ENCODE measurements at regions not wholly inside any gene's neighbourhood (a gene's known extent, or its start where the extent isn't known, plus 50 kb on each side); places are given as distances from the start of the nearest gene placed in this dataset.
"Not testable (repeated sequence)": the region's sequence is repeated elsewhere in the genome, so short reads cannot be mapped to it uniquely, and the experiment has no call there.

DNA sequence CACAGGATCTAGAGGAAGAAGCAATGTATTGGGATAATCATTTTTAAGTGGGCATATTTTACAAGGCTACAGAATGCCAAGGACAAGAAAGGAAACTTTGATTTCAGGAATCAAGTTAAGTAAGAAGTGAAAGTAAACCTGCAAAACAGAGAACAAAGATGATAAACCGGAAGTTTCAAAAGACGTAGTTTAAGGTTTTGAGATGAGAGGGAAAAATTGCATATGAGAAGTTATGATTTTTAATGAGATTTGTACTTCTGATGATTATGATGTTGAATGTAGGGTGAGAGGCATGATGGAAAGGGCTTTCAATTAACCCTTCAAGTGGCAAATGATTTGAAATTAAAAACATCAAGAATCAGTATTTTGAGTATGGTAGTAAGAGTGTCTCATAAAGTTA lies 134.9 kb downstream of the CAPZA3 start:
- ATAC-seq (no peak), DNase-seq (no peak)
- Histone ChIP-seq H3K9me3 (no peaks in the 10 kb centered on the region), H3K4me1 (ENCODE audit: low read depth) (no peaks in the 10 kb centered on the region), H3K36me3 (ENCODE audit: low read depth) (no peaks in the 10 kb centered on the region), H3K4me3 (no peak overlapping the region)
- TF ChIP-seq, protein P1, sequence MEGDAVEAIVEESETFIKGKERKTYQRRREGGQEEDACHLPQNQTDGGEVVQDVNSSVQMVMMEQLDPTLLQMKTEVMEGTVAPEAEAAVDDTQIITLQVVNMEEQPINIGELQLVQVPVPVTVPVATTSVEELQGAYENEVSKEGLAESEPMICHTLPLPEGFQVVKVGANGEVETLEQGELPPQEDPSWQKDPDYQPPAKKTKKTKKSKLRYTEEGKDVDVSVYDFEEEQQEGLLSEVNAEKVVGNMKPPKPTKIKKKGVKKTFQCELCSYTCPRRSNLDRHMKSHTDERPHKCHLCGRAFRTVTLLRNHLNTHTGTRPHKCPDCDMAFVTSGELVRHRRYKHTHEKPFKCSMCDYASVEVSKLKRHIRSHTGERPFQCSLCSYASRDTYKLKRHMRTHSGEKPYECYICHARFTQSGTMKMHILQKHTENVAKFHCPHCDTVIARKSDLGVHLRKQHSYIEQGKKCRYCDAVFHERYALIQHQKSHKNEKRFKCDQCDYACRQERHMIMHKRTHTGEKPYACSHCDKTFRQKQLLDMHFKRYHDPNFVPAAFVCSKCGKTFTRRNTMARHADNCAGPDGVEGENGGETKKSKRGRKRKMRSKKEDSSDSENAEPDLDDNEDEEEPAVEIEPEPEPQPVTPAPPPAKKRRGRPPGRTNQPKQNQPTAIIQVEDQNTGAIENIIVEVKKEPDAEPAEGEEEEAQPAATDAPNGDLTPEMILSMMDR (IDR thresholded peaks at IDR 0.05): no peak
- intact Hi-C loops (cut with DNase I, micrococcal nuclease): no loop called here

DNA sequence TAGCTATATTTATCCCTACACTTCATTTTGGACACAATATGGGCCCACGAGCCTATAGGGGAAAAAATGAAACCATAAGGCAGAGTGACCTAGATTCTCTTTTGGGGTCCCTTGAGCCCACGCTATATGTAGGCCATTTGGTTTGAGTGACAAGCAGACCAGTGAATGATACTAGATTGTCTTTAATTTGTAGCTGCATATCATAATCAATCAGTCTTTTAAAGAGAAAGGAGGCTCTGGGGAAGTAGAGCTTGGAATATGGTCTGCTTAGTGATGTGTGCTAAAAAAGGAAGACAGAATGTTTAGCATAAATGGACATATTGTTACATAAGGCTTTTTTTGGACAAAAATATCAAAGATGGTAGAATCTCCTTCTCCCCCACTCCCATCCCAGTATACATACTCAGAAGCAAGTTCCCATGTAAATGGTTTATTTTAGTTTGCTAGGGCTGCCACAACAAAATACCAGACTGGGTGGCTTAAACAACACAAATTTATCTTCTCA lies 140.8 kb downstream of the CAPZA3 start:
- intact Hi-C loops (cut with DNase I, micrococcal nuclease): no loop called here
- Histone ChIP-seq H3K36me3 (ENCODE audit: low read depth) (no peaks in the 10 kb centered on the region), H3K4me3 (no peak overlapping the region), H3K4me1 (ENCODE audit: low read depth) (no peaks in the 10 kb centered on the region), H3K9me3 (no peaks in the 10 kb centered on the region)
- TF ChIP-seq, protein P1 (IDR thresholded peaks at IDR 0.05): no peak
- ATAC-seq: no peak
- DNase-seq: no peak

DNA sequence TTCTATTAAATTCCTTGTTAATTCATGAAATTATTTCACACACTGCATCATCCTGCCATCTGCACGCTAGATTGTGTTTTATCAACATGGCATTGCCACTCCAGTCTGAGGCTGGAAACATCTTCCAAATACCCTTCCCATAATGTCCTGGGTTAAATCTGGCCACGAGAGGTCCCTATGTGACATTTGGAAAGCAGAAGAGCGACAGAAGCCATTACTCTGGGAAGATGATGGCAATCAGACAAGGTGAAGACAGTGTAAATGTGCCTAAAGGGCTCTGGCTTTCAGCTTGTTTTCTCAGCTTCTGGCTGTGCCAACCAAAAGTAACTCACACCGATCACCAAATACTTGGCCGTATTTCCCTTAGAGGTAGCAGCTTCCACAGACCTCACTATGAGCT lies 144.8 kb downstream of the CAPZA3 start:
- intact Hi-C loops (cut with DNase I, micrococcal nuclease): no loop called here
- H3K36me3 ChIP-seq (ENCODE audit: low read depth): no peaks in the 10 kb centered on the region
- no peaks in the 10 kb centered on the region for H3K9me3 ChIP-seq
- TF ChIP-seq, protein P1 (IDR thresholded peaks at IDR 0.05): no peak
- H3K4me1 ChIP-seq (ENCODE audit: low read depth): no peaks in the 10 kb centered on the region
- DNase-seq (no peak), ATAC-seq (no peak)
- H3K4me3 ChIP-seq: no peak overlapping the region

GRCh38 chr12:18886962-18887361 lies 149.0 kb downstream of the CAPZA3 start:
- no peak for DNase-seq
- ATAC-seq: no peak
- intact Hi-C loops (cut with DNase I, micrococcal nuclease): no loop called here

DNA sequence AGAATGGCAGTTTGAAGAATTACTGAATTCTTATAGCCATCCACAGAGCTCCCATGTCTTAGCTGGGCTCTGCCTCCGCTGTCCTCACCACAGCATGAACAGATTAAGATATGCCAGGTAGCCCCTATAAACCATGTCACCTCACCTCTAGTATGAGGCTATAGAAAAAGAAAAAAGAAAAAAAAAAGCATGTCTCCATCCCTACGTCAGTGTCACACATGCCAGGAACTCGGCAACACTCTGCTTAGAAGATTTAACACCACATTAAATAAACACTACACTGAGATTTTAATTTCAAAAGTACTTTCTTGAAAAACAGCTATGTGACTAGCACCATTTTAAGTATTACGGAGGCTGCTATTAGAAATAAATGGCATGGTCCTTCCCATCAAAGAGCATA lies 149.4 kb downstream of the CAPZA3 start:
- H3K9me3 ChIP-seq: no peaks in the 10 kb centered on the region
- TF ChIP-seq, protein P1 (IDR thresholded peaks at IDR 0.05): no peak
- intact Hi-C loops (cut with DNase I, micrococcal nuclease): no loop called here
- no peak for ATAC-seq
- no peaks in the 10 kb centered on the region for H3K36me3 ChIP-seq (ENCODE audit: low read depth)
- DNase-seq: no peak
- no peak overlapping the region for H3K4me3 ChIP-seq
- no peaks in the 10 kb centered on the region for H3K4me1 ChIP-seq (ENCODE audit: low read depth)

More at GRCh38 chr12:18886962-18887361, 149.0 kb downstream of the CAPZA3 start:
- Histone ChIP-seq H3K36me3 (ENCODE audit: low read depth) (no peaks in the 10 kb centered on the region), H3K9me3 (no peaks in the 10 kb centered on the region), H3K4me1 (ENCODE audit: low read depth) (no peaks in the 10 kb centered on the region), H3K4me3 (no peak overlapping the region)
- TF ChIP-seq, protein P1 (IDR thresholded peaks at IDR 0.05): no peak

- TF ChIP-seq, protein P1 (IDR thresholded peaks at IDR 0.05): no peak
- intact Hi-C loops (cut with DNase I, micrococcal nuclease): no loop called here
- H3K9me3 ChIP-seq: no peaks in the 10 kb centered on the region
- no peak for DNase-seq
- H3K4me3 ChIP-seq: no peak overlapping the region
- H3K36me3 ChIP-seq (ENCODE audit: low read depth): no peaks in the 10 kb centered on the region
- ATAC-seq: peak; percentile 33
- no peaks in the 10 kb centered on the region for H3K4me1 ChIP-seq (ENCODE audit: low read depth)
Measured at GRCh38 chr12:18888047-18888446, 150.1 kb downstream of the CAPZA3 start.

DNA sequence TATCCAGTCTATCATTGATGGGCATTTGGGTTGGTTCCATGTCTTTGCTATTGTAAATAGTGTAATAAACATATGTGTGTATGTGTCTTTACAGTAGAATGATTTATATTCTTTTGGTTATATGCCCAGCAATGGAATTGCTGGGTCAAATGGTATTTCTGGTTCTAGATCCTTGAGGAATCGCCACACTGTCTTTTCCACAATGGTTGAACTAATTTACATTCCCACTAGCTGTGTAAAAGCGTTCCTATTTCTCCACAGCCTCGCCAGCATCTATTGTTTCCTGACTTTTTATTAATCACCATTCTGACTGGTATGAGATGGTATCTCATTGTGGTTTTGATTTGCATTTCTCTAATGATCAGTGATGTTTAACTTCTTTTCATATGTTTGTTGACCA lies 152.7 kb downstream of the CAPZA3 start:
- H3K4me1 ChIP-seq (ENCODE audit: low read depth); H3K9me3 ChIP-seq; ATAC-seq; intact Hi-C loops (cut with DNase I, micrococcal nuclease); DNase-seq; H3K36me3 ChIP-seq (ENCODE audit: low read depth); H3K4me3 ChIP-seq: not testable (repeated sequence)
